Pulmonary artery endothelial cell (primary cell): ENCODE measurements at regions not wholly inside any gene's neighbourhood (a gene's known extent, or its start where the extent isn't known, plus 50 kb on each side); places are given as distances from the start of the nearest gene placed in this dataset.

ENCODE experiments used
- DNase-seq: peaks from one replicate; pipeline ENCODE4 v3.0.0-alpha.2; 2011; ENCODE audit warnings: low read depth, low spot score

GRCh38 chr1:29984862-29985605 is 738.4 kb downstream of the MATN1 start:
- DNase-seq, result no peak

GRCh38 chr1:29984166-29984861 is 739.1 kb downstream of the MATN1 start:
- DNase-seq, result peak; percentile 47

- DNase-seq, result no peak
Observed at GRCh38 chr1:29983321-29983720, 740.1 kb downstream of the MATN1 start.

DNA sequence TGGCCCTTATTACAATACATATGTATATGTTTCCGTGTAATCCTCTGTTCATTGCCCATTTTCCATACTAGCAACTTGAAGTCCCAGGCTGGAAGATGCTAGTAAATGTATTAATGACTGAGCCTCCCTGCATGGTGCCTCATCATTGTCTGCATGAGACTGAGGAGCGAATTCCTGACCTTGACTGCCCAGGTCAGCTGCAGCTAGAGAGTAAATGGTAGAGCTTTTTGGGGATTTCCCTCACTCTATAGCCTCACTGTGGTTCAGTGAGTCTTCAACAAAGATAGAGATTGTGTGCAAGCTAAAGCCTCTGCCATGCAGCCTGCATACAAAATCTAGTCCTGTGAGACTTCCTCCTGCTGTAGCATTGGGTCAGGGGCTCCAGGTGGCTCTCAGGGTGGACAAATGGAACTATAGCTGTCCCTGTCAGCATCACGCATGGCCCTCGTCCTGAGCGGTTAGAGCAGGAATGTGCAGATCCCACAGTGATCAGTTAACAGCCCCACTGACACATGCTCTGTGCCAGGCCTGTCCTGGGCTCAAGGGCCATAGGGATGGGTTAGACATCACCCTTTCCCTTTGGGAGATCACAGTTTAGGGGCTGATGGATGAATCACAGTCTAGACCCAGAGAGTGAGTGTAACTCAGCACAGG is 741.7 kb downstream of the MATN1 start:
- no peak for DNase-seq

GRCh38 chr1:29977550-29977949 is 741.2 kb downstream of the PTPRU start:
- no peak for DNase-seq

- DNase-seq, result no peak
Observed at GRCh38 chr1:29975036-29975694, 738.8 kb downstream of the PTPRU start.

DNA sequence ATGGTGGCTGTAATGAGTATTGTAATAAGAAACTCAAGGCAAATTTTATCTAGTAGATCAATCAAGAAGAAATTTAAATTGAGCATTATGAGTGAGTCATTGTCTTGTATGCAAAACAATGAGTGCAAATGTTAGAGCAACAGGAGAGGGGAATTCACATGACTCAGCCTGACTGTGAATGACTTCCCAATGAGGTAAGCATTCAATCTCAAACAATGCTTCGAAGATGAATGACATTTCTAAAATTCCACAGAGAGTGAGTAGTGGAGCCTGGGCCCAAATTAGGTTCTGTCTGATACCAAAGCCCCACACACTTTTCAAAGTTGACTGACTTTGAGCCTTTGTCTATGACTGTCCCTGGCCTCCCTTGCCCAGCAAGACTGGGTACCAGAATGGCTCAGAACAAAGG is 738.0 kb downstream of the PTPRU start:
- DNase-seq, result peak; percentile 82

DNA sequence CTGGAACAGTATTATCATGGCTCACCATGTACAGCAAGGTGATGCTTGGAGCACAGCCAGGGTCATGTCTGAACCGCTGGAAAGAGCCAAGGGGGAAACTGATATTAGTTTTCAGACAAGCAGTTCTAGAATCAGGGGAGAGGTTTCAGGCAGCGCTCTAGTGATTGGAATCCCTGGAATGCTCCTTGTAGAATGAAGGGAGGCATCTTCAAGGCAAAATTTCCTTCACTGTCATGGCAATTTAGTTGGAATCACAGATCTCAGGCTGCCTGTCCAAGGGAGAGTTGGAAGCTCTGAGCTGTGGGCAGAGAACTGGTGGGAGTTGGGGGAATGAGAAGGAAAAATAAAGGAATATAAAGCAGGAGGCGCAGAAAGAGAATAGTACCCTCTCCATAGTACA is 737.1 kb downstream of the PTPRU start:
- no peak for DNase-seq

DNA sequence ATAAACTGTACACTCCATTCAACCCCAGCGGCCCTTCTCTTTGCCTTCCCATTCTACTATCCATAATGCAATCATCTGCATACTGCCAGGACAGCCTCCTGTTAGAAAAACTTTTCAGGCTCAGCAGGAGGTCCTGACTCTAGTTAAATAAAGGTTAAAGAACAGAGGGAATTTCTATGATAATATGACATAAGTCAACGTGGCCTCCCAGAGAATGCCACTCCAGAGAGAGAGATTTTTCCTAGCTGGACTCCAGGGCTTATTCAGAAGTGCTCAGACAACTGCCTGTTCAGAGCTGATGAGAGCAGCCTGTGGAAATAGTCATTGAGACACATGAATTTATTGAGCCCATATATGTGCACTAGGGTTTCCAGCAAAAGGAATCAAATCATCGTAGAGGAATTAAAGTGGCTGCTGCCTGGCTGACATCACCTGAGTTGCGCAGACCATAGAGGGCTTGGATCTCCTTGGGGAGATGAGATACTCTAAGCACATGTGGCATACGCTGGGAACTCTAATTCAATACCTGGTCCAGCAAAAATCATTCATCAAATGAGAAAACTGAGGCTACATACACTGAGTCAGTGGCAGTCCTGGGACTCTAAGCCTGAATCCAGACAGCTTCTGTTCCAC is 736.2 kb downstream of the PTPRU start:
- no peak for DNase-seq

GRCh38 chr1:29971703-29972102 is 735.4 kb downstream of the PTPRU start:
- no peak for DNase-seq

GRCh38 chr1:29970747-29971325 is 734.5 kb downstream of the PTPRU start:
- DNase-seq, result no peak

GRCh38 chr1:29969576-29969975 is 733.3 kb downstream of the PTPRU start:
- no peak for DNase-seq

DNA sequence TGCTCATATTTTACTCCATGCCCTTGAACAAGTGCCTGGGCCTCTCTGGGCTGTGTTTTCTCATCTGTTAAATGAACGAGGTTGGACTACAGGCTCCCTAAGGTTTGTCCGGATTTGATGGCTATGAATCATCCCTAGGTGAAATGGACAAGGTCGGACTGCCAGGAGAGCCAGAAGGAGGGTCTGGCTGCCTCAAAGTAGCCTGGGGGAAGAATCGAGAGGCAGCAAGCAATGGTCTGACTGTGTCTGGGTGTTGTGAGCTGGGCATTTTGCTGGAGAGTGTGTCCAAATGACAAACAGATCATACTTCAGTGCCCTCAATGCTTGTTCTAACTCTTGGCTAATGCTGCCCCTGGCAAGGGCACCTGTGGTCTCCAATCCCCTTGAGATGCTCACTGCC is 730.9 kb downstream of the PTPRU start:
- DNase-seq, result no peak

GRCh38 chr1:29966526-29967045 is 730.3 kb downstream of the PTPRU start:
- DNase-seq, result no peak

- DNase-seq, result no peak
Observed at GRCh38 chr1:29964718-29965533, 728.6 kb downstream of the PTPRU start.

GRCh38 chr1:29963946-29964345 is 727.6 kb downstream of the PTPRU start:
- DNase-seq, result no peak

GRCh38 chr1:29962831-29963247 is 726.5 kb downstream of the PTPRU start:
- no peak for DNase-seq

GRCh38 chr1:29962336-29962735 is 726.0 kb downstream of the PTPRU start:
- DNase-seq, result no peak

GRCh38 chr1:29961293-29962059 is 725.2 kb downstream of the PTPRU start:
- no peak for DNase-seq
